IPS DF 6.9 (cell line): ENCODE measurements at regions not wholly inside any gene's neighbourhood (a gene's known extent, or its start where the extent isn't known, plus 50 kb on each side); places are given as distances from the start of the nearest gene placed in this dataset.

ENCODE experiments used
- DNase-seq: peaks from one replicate; pipeline ENCODE4 v3.0.0-alpha.2; 2013; ENCODE audit warnings: low read depth, low spot score
- H3K27ac ChIP-seq: one replicate; pipeline ENCODE4 v1.5.1; 2013; ENCODE audit warnings: low read length, control low read depth
- H3K27me3 ChIP-seq: 2 replicates; pipeline ENCODE4 v1.6.1; 2013; ENCODE audit warnings: mild to moderate bottlenecking, low read length; ENCODE audit not compliant: control insufficient read depth, insufficient read depth
- H3K36me3 ChIP-seq: 2 replicates; pipeline ENCODE4 v1.6.1; 2013; ENCODE audit warnings: low read length; ENCODE audit not compliant: control insufficient read depth, insufficient read depth
- H3K4me1 ChIP-seq: 2 replicates; pipeline ENCODE4 v1.6.1; 2013; ENCODE audit warnings: low read length; ENCODE audit not compliant: control insufficient read depth, insufficient read depth
- H3K4me3 ChIP-seq: 2 replicates; pipeline ENCODE4 v1.5.1; 2013; ENCODE audit warnings: mild to moderate bottlenecking, low read length
- H3K9me3 ChIP-seq: 2 replicates; pipeline ENCODE4 v1.6.1; 2013; ENCODE audit warnings: low read length, inconsistent platforms; ENCODE audit not compliant: control insufficient read depth, insufficient read depth
- whole genome bisulfite sequencing: extraction: QIAGEN DNeasy Blood & Tissue Kit; methylation state at CpG from one replicate; pipeline ENCODE4 v1.1.7; 2013; ENCODE audit warnings: mixed read lengths, missing lambda C conversion rate; ENCODE audit not compliant: insufficient read length, insufficient coverage; 5-methylcytosine and 5-hydroxymethylcytosine counted together

DNA sequence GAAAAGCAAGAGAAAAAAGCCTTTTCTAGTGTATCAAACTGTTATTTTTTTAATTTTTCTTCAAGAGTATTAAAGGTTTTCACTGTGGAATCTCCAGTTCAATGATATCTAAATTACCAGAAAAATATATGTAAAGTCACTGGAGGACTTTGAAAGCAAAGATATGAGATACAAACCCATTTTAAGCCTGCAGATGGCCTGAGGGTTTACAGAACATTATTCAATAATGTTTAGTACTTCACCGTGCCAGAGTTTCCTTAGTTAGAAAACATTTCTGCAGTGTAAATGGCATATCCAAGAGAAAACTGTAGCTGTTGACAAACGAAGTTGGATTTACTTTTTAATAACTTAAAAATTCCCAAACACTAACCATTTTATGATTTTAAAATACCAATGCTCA lies 529.4 kb upstream of the AGTR1 start:
- Histone ChIP-seq H3K27me3 (no peaks in the 10 kb centered on the region), H3K36me3 (no peaks in the 10 kb centered on the region), H3K9me3 (no peaks in the 10 kb centered on the region), H3K4me3 (no peak overlapping the region), H3K27ac (no peak overlapping the region), H3K4me1 (no peaks in the 10 kb centered on the region)
- no peak for DNase-seq
- WGBS: no CpG with 5 or more reads among the region's 2 CpGs

DNA sequence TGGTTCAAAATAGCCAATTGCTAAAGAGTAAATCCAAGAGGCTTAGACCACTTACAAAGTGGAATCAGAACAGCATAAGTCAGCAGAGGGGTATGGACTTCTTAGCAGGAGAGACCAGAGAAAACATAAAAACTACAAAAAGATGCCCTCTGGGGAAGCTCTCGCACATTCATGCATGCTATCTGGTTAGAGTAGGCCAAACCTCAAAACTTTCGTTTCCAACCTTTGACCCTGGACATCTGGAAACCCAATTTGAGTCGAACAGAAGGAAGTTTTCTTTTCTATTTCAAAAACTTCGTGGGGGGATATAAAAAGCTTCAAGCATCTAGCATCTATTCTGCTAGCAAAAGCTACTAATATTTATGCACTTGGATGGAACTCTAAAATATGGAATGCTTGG lies 523.9 kb upstream of the AGTR1 start:
- no CpG with 5 or more reads among the region's 4 CpGs for WGBS
- Histone ChIP-seq H3K4me1 (no peaks in the 10 kb centered on the region), H3K27ac (no peak overlapping the region), H3K9me3 (no peaks in the 10 kb centered on the region), H3K36me3 (no peaks in the 10 kb centered on the region), H3K27me3 (no peaks in the 10 kb centered on the region), H3K4me3 (no peak overlapping the region)
- DNase-seq: no peak

DNA sequence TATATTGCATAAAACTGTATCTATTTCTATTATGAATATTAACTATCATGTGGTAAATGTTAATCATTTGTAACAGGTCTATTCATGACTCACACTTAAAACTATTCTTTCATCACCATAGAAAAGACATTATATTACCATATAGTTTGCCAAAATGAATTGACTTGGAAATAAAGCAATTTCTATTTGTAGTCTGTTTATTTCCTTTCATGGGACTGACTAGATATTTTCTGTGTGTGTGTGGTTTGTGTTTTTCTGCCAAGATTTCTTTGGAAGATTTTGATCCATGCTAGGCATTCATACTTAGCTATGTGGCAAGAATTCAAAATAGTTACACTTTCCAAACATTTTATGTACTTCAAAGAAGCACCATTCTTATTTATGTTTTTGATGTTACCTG lies 522.5 kb upstream of the AGTR1 start:
- H3K27ac ChIP-seq: no peak overlapping the region
- H3K4me1 ChIP-seq: no peaks in the 10 kb centered on the region
- no peaks in the 10 kb centered on the region for H3K9me3 ChIP-seq
- DNase-seq: no peak
- H3K36me3 ChIP-seq: no peaks in the 10 kb centered on the region
- H3K27me3 ChIP-seq: no peaks in the 10 kb centered on the region
- H3K4me3 ChIP-seq: no peak overlapping the region

DNA sequence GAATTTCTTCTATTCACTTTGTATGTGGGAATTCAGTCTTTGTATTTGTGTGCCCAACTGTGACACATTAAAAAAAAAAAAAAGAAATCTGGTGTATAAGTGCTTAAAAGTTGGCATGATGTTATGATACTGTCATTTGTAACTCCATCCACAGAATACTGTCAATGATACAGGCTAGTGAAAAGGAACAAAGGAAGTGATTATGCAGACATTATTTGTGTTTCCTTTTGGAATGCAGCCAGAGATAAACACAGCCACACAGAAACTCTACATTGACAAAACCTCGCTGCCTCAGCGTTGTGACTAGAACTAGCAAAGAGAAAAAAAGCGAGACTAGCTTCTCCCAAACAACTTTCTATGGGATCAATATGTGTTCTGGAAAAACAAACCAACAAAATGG lies 519.2 kb upstream of the AGTR1 start:
- Histone ChIP-seq H3K4me3 (no peak overlapping the region), H3K36me3 (no peaks in the 10 kb centered on the region), H3K4me1 (no peaks in the 10 kb centered on the region), H3K27me3 (no peaks in the 10 kb centered on the region), H3K27ac (no peak overlapping the region), H3K9me3 (no peaks in the 10 kb centered on the region)
- DNase-seq: no peak
- no CpG with 5 or more reads among the region's 3 CpGs for WGBS

DNA sequence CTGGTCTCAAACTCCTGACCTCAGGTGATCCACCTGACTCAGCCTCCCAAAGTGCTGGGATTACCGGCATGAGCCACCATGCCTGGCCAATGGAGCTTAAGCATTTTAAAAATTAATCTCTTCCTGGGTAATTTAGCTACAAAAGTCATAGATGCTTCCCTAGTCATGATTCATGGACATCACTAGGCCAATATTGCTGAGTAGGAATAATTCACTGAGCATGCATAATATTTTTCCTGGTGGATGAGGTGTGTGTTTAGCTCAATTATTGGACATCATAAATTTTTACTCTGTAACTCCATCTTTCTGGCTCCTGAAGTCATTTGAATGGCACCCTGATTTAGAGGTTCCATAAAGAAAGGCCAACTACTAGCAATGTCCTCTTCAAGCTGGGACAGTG lies 512.9 kb upstream of the AGTR1 start:
- H3K4me3 ChIP-seq: no peak overlapping the region
- no peak for DNase-seq
- WGBS: no CpG with 5 or more reads among the region's 1 CpG
- no peaks in the 10 kb centered on the region for H3K9me3 ChIP-seq
- no peaks in the 10 kb centered on the region for H3K27me3 ChIP-seq
- no peaks in the 10 kb centered on the region for H3K36me3 ChIP-seq
- no peaks in the 10 kb centered on the region for H3K4me1 ChIP-seq
- H3K27ac ChIP-seq: no peak overlapping the region

DNA sequence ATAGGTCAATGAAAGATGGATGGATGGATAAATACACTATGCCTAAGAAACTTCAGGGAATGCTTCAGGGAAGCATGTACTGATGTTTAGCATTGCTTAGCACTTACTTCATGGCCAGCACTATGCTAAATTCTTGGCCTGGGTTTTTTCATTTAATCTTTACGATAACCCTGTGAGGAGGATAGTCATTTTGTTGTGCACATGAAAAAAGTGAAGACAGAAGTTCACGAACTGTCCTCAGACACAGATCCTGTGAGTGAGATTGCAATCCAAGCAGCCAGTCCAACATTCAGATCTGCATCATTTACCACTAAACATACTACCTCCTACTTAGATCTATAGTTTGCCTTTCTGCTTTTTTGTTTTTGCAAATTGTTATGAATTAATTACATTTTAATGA lies 510.8 kb upstream of the AGTR1 start:
- no peak overlapping the region for H3K4me3 ChIP-seq
- H3K27me3 ChIP-seq: no peaks in the 10 kb centered on the region
- WGBS: no CpG with 5 or more reads among the region's 2 CpGs
- H3K9me3 ChIP-seq: no peaks in the 10 kb centered on the region
- no peak for DNase-seq
- no peaks in the 10 kb centered on the region for H3K36me3 ChIP-seq
- H3K4me1 ChIP-seq: no peaks in the 10 kb centered on the region
- no peak overlapping the region for H3K27ac ChIP-seq

DNA sequence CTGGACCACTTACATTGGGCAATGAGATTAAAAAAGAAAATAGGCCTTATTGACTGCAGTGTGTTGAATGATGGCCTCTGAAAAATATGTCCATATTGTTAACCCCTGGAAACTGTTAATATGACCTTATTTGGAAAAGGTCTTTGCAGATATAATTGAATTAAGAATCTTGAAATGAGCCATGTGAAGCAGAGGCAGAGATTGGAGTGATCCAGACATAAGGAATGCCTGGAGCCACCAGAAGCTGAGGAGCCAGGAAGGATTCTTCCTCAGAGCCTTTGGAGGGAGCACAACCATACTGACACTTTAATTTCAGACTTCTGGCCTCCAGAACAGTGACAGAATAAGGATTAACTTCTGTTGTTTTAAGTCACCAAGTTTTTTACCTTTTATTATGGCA lies 510.4 kb upstream of the AGTR1 start:
- DNase-seq: no peak
- no peaks in the 10 kb centered on the region for H3K4me1 ChIP-seq
- H3K27me3 ChIP-seq: no peaks in the 10 kb centered on the region
- no peak overlapping the region for H3K27ac ChIP-seq
- no peaks in the 10 kb centered on the region for H3K36me3 ChIP-seq
- H3K9me3 ChIP-seq: no peaks in the 10 kb centered on the region
- no peak overlapping the region for H3K4me3 ChIP-seq

DNA sequence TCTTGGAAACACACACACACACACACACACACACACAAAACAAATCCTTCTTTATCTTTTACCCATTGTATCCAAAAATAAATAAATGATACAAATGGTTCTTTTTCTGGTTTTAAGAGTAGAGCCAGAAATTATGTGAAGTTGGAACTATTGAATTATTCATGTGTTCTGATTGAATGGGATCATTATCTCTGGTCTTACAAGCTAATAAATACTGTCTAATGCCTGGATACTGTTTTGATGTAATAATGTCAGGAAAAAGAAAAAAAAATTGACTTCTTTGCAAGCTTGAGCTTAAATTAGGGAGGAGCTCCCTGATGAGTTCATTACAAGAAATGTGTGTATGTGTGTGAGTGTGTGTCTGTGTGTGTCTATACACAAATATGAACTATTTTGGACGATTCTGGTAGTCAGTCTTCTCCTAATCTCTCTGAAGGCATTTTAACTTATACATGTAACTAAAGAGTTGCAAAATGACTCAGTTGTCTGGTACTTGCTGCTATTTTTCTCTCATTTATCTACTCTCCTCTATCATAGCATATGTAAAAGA lies 507.2 kb upstream of the AGTR1 start:
- WGBS: no CpG with 5 or more reads among the region's 1 CpG

DNA sequence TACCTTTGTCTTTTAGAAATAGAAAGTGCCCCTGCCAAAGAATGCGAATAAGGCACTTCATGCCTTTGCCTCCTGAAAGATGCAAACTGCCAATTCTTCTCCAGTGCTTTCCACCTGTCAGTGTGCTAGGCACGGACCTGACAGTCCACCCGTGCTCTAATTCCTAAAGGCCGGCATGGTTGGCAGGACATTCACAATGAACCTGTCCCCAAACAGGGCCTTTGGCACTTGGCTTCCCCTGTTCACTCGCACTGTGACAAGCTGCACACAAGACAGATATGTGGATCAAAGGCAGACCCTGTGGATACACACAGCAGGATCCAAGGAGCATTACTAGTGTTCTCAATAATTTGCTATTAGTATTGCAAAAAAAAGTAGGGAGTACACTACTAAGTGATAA lies 505.7 kb upstream of the AGTR1 start:
- no CpG with 5 or more reads among the region's 5 CpGs for WGBS
- DNase-seq: no peak
- H3K9me3 ChIP-seq: no peaks in the 10 kb centered on the region

More for the DNA sequence above, 507.2 kb upstream of the AGTR1 start:
- no peak for DNase-seq
- H3K27ac ChIP-seq: no peak overlapping the region
- H3K4me3 ChIP-seq: no peak overlapping the region
- H3K36me3 ChIP-seq: no peaks in the 10 kb centered on the region
- H3K4me1 ChIP-seq: no peaks in the 10 kb centered on the region
- H3K27me3 ChIP-seq: no peaks in the 10 kb centered on the region
- no peaks in the 10 kb centered on the region for H3K9me3 ChIP-seq

DNA sequence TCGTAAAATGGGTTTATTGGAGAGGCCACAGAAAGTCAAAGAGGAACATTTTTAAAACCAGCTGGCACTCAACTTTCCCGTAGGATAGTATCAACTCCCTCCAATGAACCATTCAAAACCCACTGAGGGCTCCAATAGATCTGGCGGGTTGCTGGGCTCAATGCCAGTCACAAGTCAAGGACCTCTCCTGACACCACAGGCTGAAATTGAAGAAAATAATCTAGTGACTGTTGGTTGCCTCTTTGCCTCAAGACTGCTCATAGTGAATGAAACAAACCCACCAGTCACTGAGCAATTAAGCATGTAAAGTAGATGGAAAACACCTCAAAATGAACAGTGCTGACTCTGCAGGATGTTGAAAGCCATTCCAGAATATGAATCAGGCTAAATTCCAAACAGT lies 500.6 kb upstream of the AGTR1 start:
- Histone ChIP-seq H3K27me3 (no peaks in the 10 kb centered on the region), H3K36me3 (no peaks in the 10 kb centered on the region), H3K27ac (no peak overlapping the region), H3K9me3 (no peaks in the 10 kb centered on the region), H3K4me1 (no peaks in the 10 kb centered on the region), H3K4me3 (no peak overlapping the region)
- no peak for DNase-seq
- WGBS: no CpG with 5 or more reads among the region's 3 CpGs

More for the DNA sequence above, 505.7 kb upstream of the AGTR1 start:
- H3K36me3 ChIP-seq: no peaks in the 10 kb centered on the region
- no peaks in the 10 kb centered on the region for H3K4me1 ChIP-seq
- no peak overlapping the region for H3K4me3 ChIP-seq
- no peaks in the 10 kb centered on the region for H3K27me3 ChIP-seq
- no peak overlapping the region for H3K27ac ChIP-seq

DNA sequence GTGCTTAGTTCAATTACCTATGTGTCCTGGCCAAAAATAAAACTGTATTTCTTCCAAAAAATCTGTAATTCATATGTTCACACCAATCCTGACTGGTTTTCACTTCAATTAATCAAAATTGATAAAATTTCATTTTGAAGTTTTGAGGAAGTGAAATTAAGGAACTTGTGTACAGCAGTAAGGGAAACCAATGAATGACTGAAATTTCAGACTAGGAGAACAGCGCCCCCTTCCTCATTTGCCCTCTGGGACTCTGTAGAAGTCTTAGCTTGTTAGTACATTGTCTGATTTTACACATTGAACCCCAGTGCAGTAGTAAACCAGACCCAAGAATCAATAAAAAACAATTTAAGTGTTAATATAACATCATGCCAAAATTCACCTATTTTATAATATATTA lies 495.3 kb upstream of the AGTR1 start:
- no peaks in the 10 kb centered on the region for H3K36me3 ChIP-seq
- no peaks in the 10 kb centered on the region for H3K27me3 ChIP-seq
- DNase-seq: no peak
- H3K9me3 ChIP-seq: no peaks in the 10 kb centered on the region
- no peaks in the 10 kb centered on the region for H3K4me1 ChIP-seq
- no CpG with 5 or more reads among the region's 1 CpG for WGBS
- H3K4me3 ChIP-seq: no peak overlapping the region
- H3K27ac ChIP-seq: no peak overlapping the region
